ENCODE measurements at regions not wholly inside any gene's neighbourhood (a gene's known extent, or its start where the extent isn't known, plus 50 kb on each side); places are given as distances from the start of the nearest gene placed in this dataset.

GRCh38 chr5:8870959-8871355 lies 674.9 kb downstream of the SEMA5A start:
- Histone ChIP-seq H3K27ac (ENCODE audit: low read depth, low read length) (no peak overlapping the region), H3K9ac (ENCODE audit: low read depth, low read length) (no peak overlapping the region), H3K36me3 (ENCODE audit: insufficient read depth, low read length) (no peaks in the 10 kb centered on the region), H3K27me3 (ENCODE audit: insufficient read depth, low read length) (no peaks in the 10 kb centered on the region), H3K9me3 (ENCODE audit: insufficient read depth, low read depth, low read length) (no peaks in the 10 kb centered on the region), H3K4me1 (ENCODE audit: insufficient read depth, low read length) (peaks cover 9% of the 10 kb centered on the region), H3K4me3 (ENCODE audit: low read length) (no peak overlapping the region)
- WGBS, result 67% methylated on average over 6 of the region's 7 CpGs

GRCh38 chr5:8871446-8871845 lies 674.4 kb downstream of the SEMA5A start:
- Histone ChIP-seq H3K36me3 (ENCODE audit: insufficient read depth, low read length) (no peaks in the 10 kb centered on the region), H3K9ac (ENCODE audit: low read depth, low read length) (no peak overlapping the region)
- WGBS, result 96% methylated on average over 2 of the region's 2 CpGs

GRCh38 chr5:8875722-8876121 lies 670.2 kb downstream of the SEMA5A start:
- Histone ChIP-seq H3K9ac (ENCODE audit: low read depth, low read length) (no peak overlapping the region), H3K4me1 (ENCODE audit: insufficient read depth, low read length) (peaks cover 6% of the 10 kb centered on the region)

More at GRCh38 chr5:8871446-8871845, 674.4 kb downstream of the SEMA5A start:
- H3K9me3 ChIP-seq (ENCODE audit: insufficient read depth, low read depth, low read length), result no peaks in the 10 kb centered on the region
- H3K4me3 ChIP-seq (ENCODE audit: low read length), result no peak overlapping the region
- H3K4me1 ChIP-seq (ENCODE audit: insufficient read depth, low read length), result peaks cover 9% of the 10 kb centered on the region
- H3K27ac ChIP-seq (ENCODE audit: low read depth, low read length), result no peak overlapping the region
- H3K27me3 ChIP-seq (ENCODE audit: insufficient read depth, low read length), result no peaks in the 10 kb centered on the region

GRCh38 chr5:8879248-8879647 lies 666.6 kb downstream of the SEMA5A start:
- 98% methylated on average over 3 of the region's 3 CpGs for WGBS
- H3K9me3 ChIP-seq (ENCODE audit: insufficient read depth, low read depth, low read length), result no peaks in the 10 kb centered on the region
- H3K9ac ChIP-seq (ENCODE audit: low read depth, low read length), result no peak overlapping the region
- no peaks in the 10 kb centered on the region; the same call in 1 of the 2 replicates for H3K4me1 ChIP-seq (ENCODE audit: insufficient read depth, low read length)
- no peak overlapping the region for H3K4me3 ChIP-seq (ENCODE audit: low read length)
- H3K27ac ChIP-seq (ENCODE audit: low read depth, low read length), result no peak overlapping the region
- no peaks in the 10 kb centered on the region for H3K27me3 ChIP-seq (ENCODE audit: insufficient read depth, low read length)
- H3K36me3 ChIP-seq (ENCODE audit: insufficient read depth, low read length), result no peaks in the 10 kb centered on the region

More at GRCh38 chr5:8875722-8876121, 670.2 kb downstream of the SEMA5A start:
- H3K36me3 ChIP-seq (ENCODE audit: insufficient read depth, low read length), result no peaks in the 10 kb centered on the region
- no peaks in the 10 kb centered on the region for H3K27me3 ChIP-seq (ENCODE audit: insufficient read depth, low read length)
- no peak overlapping the region for H3K27ac ChIP-seq (ENCODE audit: low read depth, low read length)
- WGBS, result 86% methylated on average over 2 of the region's 2 CpGs
- H3K4me3 ChIP-seq (ENCODE audit: low read length), result no peak overlapping the region
- no peaks in the 10 kb centered on the region for H3K9me3 ChIP-seq (ENCODE audit: insufficient read depth, low read depth, low read length)

GRCh38 chr5:8884029-8884428 lies 661.8 kb downstream of the SEMA5A start:
- H3K9ac ChIP-seq (ENCODE audit: low read depth, low read length), result no peak overlapping the region
- no peak overlapping the region for H3K27ac ChIP-seq (ENCODE audit: low read depth, low read length)
- H3K4me1 ChIP-seq (ENCODE audit: insufficient read depth, low read length), result no peaks in the 10 kb centered on the region
- H3K36me3 ChIP-seq (ENCODE audit: insufficient read depth, low read length), result no peaks in the 10 kb centered on the region
- H3K9me3 ChIP-seq (ENCODE audit: insufficient read depth, low read depth, low read length), result peaks cover 20% of the 10 kb centered on the region
- H3K4me3 ChIP-seq (ENCODE audit: low read length), result no peak overlapping the region
- 91% methylated on average over 2 of the region's 2 CpGs for WGBS
- no peaks in the 10 kb centered on the region for H3K27me3 ChIP-seq (ENCODE audit: insufficient read depth, low read length)

- H3K4me3 ChIP-seq (ENCODE audit: low read length), result no peak overlapping the region
- 100% methylated on average over 3 of the region's 3 CpGs for WGBS
- no peaks in the 10 kb centered on the region for H3K27me3 ChIP-seq (ENCODE audit: insufficient read depth, low read length)
- H3K36me3 ChIP-seq (ENCODE audit: insufficient read depth, low read length), result no peaks in the 10 kb centered on the region
- H3K27ac ChIP-seq (ENCODE audit: low read depth, low read length), result no peak overlapping the region
- H3K9me3 ChIP-seq (ENCODE audit: insufficient read depth, low read depth, low read length), result no peaks in the 10 kb centered on the region
- H3K9ac ChIP-seq (ENCODE audit: low read depth, low read length), result no peak overlapping the region
- H3K4me1 ChIP-seq (ENCODE audit: insufficient read depth, low read length), result no peaks in the 10 kb centered on the region
Measured at GRCh38 chr5:8892926-8893325, 652.9 kb downstream of the SEMA5A start.

- 62% methylated on average over 2 of the region's 3 CpGs for WGBS
- Histone ChIP-seq H3K9ac (ENCODE audit: low read depth, low read length) (no peak overlapping the region), H3K27ac (ENCODE audit: low read depth, low read length) (no peak overlapping the region), H3K4me3 (ENCODE audit: low read length) (no peak overlapping the region), H3K27me3 (ENCODE audit: insufficient read depth, low read length) (no peaks in the 10 kb centered on the region), H3K36me3 (ENCODE audit: insufficient read depth, low read length) (no peaks in the 10 kb centered on the region), H3K9me3 (ENCODE audit: insufficient read depth, low read depth, low read length) (no peaks in the 10 kb centered on the region), H3K4me1 (ENCODE audit: insufficient read depth, low read length) (no peaks in the 10 kb centered on the region)
Measured at GRCh38 chr5:8894031-8894430, 651.8 kb downstream of the SEMA5A start.

- H3K36me3 ChIP-seq (ENCODE audit: insufficient read depth, low read length), result no peaks in the 10 kb centered on the region
- 93% methylated on average over 3 of the region's 4 CpGs for WGBS
Measured at GRCh38 chr5:8895062-8895461, 650.8 kb downstream of the SEMA5A start.

GRCh38 chr5:8895599-8895998 lies 650.3 kb downstream of the SEMA5A start:
- H3K27me3 ChIP-seq (ENCODE audit: insufficient read depth, low read length), result no peaks in the 10 kb centered on the region
- WGBS, result 100% methylated on average over 1 of the region's 1 CpG
- no peak overlapping the region for H3K9ac ChIP-seq (ENCODE audit: low read depth, low read length)
- H3K4me1 ChIP-seq (ENCODE audit: insufficient read depth, low read length), result no peaks in the 10 kb centered on the region
- no peak overlapping the region for H3K27ac ChIP-seq (ENCODE audit: low read depth, low read length)
- H3K4me3 ChIP-seq (ENCODE audit: low read length), result no peak overlapping the region
- no peaks in the 10 kb centered on the region for H3K36me3 ChIP-seq (ENCODE audit: insufficient read depth, low read length)
- H3K9me3 ChIP-seq (ENCODE audit: insufficient read depth, low read depth, low read length), result no peaks in the 10 kb centered on the region

More at GRCh38 chr5:8895062-8895461, 650.8 kb downstream of the SEMA5A start:
- Histone ChIP-seq H3K27ac (ENCODE audit: low read depth, low read length) (no peak overlapping the region), H3K4me3 (ENCODE audit: low read length) (no peak overlapping the region), H3K9me3 (ENCODE audit: insufficient read depth, low read depth, low read length) (no peaks in the 10 kb centered on the region), H3K9ac (ENCODE audit: low read depth, low read length) (no peak overlapping the region), H3K27me3 (ENCODE audit: insufficient read depth, low read length) (no peaks in the 10 kb centered on the region), H3K4me1 (ENCODE audit: insufficient read depth, low read length) (no peaks in the 10 kb centered on the region)

- no peak overlapping the region for H3K27ac ChIP-seq (ENCODE audit: low read depth, low read length)
- no peaks in the 10 kb centered on the region for H3K4me1 ChIP-seq (ENCODE audit: insufficient read depth, low read length)
- H3K36me3 ChIP-seq (ENCODE audit: insufficient read depth, low read length), result no peaks in the 10 kb centered on the region
- H3K9me3 ChIP-seq (ENCODE audit: insufficient read depth, low read depth, low read length), result no peaks in the 10 kb centered on the region
- H3K9ac ChIP-seq (ENCODE audit: low read depth, low read length), result no peak overlapping the region
- WGBS, result 97% methylated on average over 5 of the region's 5 CpGs
- no peaks in the 10 kb centered on the region for H3K27me3 ChIP-seq (ENCODE audit: insufficient read depth, low read length)
- no peak overlapping the region for H3K4me3 ChIP-seq (ENCODE audit: low read length)
Measured at GRCh38 chr5:8897316-8897715, 648.6 kb downstream of the SEMA5A start.

GRCh38 chr5:8905021-8905420 lies 640.9 kb downstream of the SEMA5A start:
- Histone ChIP-seq H3K27ac (ENCODE audit: low read depth, low read length) (no peak overlapping the region), H3K36me3 (ENCODE audit: insufficient read depth, low read length) (no peaks in the 10 kb centered on the region), H3K4me3 (ENCODE audit: low read length) (no peak overlapping the region), H3K9me3 (ENCODE audit: insufficient read depth, low read depth, low read length) (no peaks in the 10 kb centered on the region), H3K27me3 (ENCODE audit: insufficient read depth, low read length) (no peaks in the 10 kb centered on the region), H3K4me1 (ENCODE audit: insufficient read depth, low read length) (no peaks in the 10 kb centered on the region), H3K9ac (ENCODE audit: low read depth, low read length) (no peak overlapping the region)
- WGBS, result 100% methylated on average over 2 of the region's 2 CpGs

GRCh38 chr5:8906303-8906967 lies 639.4 kb downstream of the SEMA5A start:
- H3K9me3 ChIP-seq (ENCODE audit: insufficient read depth, low read depth, low read length), result no peaks in the 10 kb centered on the region
- no peak overlapping the region for H3K9ac ChIP-seq (ENCODE audit: low read depth, low read length)
- H3K27ac ChIP-seq (ENCODE audit: low read depth, low read length), result no peak overlapping the region
- H3K36me3 ChIP-seq (ENCODE audit: insufficient read depth, low read length), result no peaks in the 10 kb centered on the region
- 95% methylated on average over 12 of the region's 12 CpGs for WGBS
- no peaks in the 10 kb centered on the region for H3K4me1 ChIP-seq (ENCODE audit: insufficient read depth, low read length)
- no peak overlapping the region for H3K4me3 ChIP-seq (ENCODE audit: low read length)
- no peaks in the 10 kb centered on the region for H3K27me3 ChIP-seq (ENCODE audit: insufficient read depth, low read length)

All from HUES64 (cell line).